Middle frontal gyrus (tissue), 1 donor: ENCODE measurements at regions not wholly inside any gene's neighbourhood (a gene's known extent, or its start where the extent isn't known, plus 50 kb on each side); places are given as distances from the start of the nearest gene placed in this dataset.
A peak's percentile ranks its signal among the peaks of the same experiment; 100 is the strongest.
"Not testable (repeated sequence)": the region's sequence is repeated elsewhere in the genome, so short reads cannot be mapped to it uniquely, and the experiment has no call there.

Experiments used
- DNase-seq: peaks from one replicate; pipeline ENCODE4 v3.0.0-alpha.2; 2015; ENCODE audit warnings: low spot score; ENCODE audit errors: extremely low spot score

DNA sequence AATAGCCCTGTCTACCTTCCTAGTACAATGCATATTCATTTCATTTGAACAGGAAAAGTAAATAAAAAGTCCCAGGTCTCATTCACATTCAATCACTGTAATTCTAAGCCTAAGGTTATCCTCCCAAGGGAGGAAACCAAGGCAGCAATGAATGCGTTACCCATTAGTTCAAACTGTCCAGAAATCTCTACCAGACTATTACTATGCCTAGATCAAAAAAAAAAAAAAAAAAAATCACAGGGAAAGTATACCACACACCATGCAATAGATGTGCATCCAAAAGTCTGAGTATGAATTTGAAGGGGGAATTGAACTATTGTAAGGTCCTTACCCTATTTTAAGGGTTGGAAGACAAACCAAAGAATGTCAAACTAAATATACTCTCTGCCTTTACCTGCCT lies 598.0 kb upstream of the API5 start:
- no peak for DNase-seq

DNA sequence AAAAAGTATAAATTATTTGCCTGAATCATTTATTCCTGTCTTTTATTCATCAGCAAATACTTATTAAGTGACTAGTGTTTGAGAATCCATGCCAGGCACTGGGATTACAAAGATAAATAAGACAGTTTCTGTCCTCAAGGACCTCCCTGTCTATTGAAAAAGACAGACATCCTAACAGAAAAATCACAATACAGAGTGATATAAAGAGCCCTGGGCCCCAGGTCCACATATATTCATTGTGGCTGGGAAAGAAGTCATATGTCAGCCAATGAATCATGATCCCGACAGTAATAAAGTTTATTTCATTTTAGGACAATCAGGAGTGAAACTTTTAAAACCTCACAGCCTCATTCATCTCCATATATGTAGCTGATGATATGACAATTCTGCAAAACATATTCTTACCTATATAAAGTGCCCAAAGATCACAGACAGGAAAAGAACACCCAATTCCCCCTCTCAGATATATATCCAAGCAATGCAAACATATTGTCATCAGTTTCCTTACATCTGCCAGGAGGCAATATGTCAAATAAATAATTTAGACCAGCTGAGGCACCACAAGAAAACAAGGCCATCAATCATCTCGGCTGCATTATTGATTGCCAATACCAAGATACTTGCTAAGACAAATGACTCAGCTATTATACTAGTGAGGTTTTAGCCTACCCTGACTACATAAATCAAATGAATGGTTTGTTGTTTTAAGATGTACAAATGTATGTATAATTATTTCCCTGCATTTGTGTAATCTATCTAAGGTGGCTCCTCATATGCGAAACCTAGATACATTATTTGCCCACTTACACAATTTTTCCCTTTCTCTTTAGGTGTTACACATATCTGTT lies 590.9 kb upstream of the API5 start:
- no peak for DNase-seq

DNA sequence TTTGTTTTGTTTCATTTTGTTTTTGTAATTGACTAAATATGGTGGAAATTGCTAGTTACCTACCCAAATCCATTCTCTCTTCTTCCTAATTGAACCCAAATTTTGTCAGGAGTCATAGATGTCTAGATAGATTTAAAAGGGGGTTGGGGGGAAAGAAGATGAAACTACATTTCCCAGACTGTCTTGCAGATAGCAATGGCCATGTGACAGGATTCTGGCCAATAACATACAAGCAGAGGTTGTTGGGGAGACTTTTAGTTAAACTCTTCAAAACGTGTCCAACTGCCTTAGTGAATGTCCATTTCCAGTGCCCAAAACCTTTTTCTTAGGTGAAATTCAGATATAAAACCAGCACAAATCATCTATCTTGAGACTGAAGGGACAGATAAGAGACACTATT lies 583.9 kb upstream of the API5 start:
- no peak for DNase-seq

DNA sequence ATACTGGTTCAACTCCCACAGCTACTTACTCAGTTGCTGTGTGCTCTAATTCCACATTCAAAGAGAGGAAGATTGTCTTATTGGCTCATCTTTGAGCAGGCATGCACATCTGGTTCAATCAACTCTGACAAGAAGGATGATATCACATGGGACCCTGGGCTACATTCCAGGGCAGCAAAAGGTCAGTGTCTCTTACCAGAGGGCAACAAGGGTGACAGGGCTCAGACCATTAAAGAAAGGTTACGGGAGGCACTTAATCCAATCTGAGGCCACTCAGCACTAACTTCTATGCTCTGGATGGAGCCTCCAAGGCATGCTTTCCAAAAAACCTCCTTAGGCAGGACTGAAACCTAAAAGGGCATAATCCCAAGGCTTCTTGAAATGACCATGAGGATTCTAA lies 549.4 kb upstream of the API5 start:
- DNase-seq: no peak

DNA sequence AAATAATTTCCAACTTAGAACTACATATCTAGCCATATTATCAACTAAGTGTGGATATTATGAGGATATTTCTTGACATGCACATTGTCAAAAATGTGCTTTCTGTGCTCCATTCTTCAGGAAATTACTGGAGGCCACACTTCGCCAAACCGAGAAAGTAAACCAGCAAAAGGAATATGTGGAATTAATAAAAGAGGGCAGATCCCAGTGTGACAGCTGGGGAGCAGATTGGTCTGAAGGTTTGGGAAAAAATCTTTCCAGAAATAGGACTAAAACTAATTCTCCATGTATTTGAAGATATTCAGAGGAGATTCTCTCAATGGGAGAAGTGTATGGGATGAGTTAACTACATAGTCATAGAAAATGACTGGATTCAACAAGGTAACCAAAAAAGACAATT lies 546.9 kb upstream of the API5 start:
- DNase-seq: no peak

DNA sequence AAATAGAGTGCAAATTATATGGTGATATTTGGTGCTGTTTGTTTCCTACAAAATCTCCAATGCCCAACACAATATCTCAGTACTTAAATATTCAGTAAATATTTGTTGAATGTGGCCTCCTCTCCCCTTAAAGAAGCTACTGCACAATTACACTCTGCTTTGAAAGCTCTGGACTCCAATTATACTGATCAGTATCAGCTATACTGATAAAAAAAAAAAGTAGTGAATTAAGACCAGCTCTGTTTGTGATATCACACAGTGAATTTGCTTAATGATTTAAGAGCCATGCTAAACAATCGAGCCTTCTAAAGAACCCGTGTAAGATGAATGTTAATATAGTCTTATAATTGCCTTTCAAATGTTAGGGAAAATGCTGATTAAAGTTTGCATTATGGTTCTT lies 543.2 kb upstream of the API5 start:
- DNase-seq: no peak

DNA sequence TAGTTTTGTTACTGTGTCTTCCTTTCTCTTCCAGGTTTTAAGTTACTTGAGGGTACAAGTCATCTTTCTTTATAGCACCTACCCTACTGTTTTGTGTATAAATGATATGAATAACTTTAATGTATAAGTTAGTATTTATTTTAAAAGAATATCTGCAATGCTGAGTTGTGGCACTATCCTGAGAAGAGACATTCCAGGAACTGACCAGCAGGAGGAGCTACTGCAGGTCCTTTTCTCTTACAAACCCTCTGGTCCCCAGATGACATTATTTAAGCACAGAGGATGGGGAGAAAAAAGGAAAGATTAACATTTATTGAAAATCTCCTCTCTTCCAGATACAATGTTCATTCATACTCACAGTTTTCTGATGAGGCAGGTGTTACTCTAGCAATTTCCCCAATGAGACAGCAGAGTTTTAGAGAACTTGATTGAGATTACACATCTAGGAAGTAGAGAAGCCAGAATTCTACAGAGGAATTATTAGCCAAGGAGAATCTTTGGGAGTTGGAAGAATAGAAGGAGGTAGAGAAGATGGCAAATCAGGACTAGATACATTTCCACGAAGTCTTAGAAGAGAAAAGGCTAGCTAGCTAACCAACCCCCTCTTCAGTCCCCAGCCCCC lies 541.2 kb upstream of the API5 start:
- DNase-seq: no peak

DNA sequence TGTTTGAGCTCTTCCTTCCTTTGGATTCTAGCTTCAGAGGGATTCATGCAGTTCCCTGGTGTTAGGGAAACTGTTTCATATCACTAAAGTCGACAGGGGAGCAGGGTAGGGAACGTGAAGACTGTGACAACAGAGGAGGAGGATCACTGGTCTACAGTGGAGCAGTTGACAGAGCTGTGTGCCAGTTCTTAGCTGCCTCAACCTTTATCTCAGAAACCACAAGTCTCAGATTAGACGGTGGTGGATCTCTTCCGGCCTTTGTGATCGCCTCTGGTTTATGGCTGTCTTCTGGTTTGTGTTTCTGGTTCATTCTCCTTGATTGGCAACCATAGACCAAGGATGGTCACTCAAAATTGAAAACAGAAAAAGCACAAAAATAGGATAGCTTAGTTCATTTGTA lies 538.9 kb upstream of the API5 start:
- no peak for DNase-seq

DNA sequence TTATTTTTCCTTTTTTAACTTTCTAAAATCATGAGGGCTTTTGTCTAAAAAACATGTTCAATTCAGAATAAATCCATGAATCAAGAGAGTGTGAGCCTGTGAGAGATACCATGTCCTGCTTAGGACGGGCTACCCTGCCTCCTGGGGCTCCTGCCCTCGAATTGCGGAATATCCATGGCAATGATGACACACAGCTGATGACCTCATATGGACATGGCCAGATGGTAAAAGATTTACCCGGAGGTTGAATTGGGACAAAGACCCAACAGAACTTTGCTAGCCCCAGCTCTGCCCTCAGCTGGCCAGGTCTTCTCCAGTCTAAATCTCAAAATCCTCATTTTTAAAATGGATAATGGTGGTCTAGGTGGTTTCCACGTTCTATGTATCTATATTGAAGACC lies 538.1 kb upstream of the API5 start:
- no peak for DNase-seq

DNA sequence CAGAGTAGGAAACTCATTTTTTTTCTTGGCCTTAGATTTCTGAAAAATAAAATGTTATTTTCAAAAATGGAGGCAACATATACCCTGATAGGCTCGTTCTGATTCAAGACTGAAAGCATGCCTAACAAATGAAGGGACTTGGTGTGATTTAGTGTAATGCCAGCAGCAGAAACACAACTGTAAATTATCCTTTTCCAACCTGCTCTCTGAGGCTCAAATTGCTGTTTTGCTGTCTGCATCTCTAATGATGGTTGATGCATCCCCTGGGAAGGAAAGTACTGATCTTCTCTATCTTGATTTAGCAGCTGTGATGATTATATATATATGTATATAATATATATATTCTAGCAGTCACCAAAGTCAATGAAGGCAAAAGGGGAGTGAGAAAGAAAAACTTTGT lies 537.2 kb upstream of the API5 start:
- DNase-seq: no peak

DNA sequence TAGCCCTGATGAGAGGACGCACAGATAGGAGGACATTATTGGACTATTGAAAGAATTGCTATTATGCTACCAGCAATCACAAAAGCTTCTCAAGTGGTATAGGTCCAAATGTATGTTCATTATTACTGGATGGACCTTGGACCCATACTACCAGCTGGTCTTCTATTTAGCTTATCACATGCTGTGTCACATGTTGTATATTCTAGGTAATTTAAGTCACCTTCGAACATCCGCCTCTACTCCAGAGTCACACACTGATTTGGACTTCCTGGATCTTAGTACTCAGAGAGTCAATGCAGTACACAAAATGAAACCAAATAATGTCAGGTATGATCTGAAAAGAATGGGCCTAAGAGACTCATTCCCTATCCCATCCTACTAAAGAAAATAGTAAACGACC lies 534.0 kb upstream of the API5 start:
- no peak for DNase-seq

DNA sequence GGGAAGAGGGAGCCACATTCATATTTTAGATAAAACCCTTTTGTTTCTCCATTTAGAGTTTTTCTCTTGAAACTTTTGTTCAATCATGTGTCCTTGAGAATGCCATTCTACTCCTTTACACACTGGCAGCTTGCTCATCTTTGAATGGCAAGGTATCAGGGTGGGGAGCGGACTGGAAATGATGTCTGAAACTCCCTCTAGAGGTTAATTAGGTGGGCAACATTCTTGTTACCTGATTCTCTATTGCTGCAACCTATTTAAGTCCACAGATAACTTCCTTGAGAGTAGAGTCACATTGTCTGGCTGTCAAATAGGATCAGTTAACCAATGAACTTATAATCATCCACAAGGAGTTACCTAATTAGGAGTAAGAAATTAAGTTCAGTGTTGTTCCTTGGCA lies 533.6 kb upstream of the API5 start:
- no peak for DNase-seq

DNA sequence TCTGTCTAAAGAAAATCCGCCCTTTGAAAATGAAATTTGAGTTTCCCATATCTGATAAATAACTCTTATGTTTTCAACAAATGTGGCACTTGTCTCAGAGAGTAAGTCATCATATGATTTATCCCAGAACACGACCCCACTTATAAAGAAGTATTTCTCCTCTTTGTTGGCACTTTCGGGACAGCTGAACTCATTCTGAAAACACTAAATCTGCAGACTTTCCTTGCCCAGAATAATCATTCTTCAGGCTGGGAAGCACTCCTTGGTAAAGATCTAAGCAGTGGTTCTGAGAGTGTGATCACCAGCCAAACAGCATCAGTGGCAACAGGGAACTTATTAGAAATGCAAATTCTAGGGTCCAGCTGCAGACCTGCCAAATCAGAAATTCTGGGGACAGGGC lies 532.2 kb upstream of the API5 start:
- no peak for DNase-seq

DNA sequence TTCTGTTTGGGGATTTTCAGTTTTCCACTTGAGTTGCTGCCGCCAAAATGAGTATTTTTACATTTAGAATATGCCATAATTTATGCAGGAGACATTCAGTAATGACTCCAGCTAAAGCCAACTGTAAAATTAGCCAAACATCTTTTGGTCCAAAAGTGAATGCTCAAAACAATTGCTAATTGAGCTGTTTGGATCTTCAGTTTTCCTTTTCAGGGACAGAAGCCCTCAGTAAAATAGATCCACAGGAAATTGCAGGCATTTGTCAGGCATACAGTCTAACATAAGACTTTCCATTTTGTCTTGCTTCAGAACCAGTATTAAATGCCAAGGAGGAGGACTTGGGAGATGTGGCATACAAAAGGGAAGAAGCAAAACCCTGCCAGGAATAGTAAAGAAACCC lies 524.8 kb upstream of the API5 start:
- DNase-seq: no peak

DNA sequence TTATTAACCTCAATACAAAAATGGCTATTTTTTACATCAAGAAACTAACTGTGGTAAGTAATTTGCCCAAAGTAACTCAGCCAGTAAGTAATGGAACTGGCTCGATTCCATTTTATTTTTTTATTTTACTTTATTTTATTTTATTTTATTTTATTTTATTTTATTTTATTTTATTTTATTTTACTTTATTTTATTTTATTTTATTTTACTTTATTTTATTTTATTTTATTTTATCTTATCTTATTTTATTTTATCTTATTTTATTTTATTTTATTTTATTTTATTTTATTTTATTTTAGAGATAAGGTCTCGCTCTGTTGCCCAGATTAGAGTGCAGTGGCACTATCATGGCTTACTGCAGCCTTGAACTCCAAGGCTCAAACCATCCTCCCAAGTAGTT lies 516.3 kb upstream of the API5 start:
- not testable (repeated sequence) for DNase-seq

DNA sequence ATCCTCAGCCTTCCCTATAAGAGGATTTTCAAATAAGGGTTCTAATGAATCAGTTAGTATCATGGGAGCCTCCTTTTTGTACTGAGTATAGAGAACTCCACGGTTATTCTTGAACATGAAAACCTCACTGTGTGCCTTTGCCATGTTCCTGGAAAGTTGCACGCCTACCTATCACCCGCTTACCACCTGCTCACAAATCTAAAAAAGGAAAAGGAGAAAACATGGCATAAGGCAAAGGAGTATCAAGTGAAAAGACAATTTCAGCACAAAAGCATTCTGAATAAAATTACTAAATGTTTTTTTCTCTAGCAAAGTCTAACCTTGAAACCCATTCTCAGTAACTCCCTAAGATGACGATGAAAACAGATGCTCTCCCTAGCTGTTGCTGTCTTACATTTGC lies 511.8 kb upstream of the API5 start:
- DNase-seq: peak; percentile 32

DNA sequence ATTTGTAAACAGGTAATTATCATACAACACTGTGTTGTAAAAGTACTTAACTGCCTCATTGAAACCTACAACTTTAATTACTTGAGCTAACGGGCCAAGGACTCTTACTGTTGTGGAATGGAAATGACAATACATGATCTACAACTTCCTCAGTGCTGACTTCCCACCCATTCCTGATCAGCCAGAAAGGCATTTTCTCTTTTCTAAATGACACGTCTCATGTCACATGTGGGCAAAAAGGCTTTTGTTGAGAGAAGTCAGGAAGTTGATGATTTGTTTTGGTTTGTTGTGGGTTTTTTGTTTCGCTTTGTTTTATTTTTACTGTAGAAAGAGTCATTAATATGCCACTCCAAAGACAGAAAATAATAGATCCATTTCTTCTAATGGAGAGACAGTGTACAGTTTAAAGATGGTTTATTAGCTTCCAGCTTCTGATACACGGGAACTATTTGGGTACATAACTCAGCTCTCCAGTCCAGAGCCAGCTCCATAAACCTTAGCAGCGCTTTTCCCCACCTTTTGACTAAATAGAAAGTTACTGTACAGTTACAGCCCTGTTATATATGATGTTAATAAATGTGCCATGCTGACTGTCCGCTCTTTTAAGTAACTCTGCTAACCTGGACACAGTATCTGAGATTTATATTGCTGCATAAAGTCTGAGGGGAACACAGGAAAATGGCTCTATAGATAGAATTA lies 509.4 kb upstream of the API5 start:
- no peak for DNase-seq

DNA sequence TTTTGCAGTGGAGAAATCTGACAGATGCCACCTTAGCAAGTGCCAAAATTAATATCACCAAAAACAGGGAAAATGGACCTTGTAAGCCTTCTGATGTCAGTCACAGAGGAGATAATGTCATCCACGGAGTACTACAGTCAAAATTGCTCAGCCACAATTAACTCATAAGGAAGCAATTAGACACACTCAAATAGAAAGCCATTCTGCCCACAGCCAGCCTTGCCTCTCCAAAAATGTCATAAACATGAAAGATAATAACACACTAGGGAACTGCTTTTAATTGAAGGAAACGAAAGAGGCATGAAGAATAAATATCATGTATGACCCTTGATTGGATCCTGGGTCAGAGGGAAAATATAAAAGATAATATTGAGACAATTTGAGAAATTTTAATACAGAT lies 505.6 kb upstream of the API5 start:
- DNase-seq: no peak

DNA sequence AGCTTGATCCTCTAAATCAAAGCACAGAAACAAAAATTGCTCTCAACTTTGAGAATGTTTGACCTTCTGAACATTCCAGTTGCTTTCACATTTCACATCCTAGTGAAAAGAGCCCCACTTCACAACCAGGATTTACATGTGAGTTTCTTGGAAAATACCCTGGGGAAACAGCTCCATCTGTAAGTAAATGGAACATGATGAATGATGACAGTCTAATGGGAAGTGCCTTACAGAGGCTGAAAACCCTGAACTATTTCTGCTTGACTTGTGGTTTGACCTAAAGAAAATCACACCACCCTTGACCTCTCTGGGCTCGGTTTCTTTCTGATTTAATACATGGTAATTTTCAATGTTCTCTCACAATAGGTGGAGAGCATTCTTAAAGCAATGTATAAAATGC lies 499.4 kb upstream of the API5 start:
- no peak for DNase-seq

DNA sequence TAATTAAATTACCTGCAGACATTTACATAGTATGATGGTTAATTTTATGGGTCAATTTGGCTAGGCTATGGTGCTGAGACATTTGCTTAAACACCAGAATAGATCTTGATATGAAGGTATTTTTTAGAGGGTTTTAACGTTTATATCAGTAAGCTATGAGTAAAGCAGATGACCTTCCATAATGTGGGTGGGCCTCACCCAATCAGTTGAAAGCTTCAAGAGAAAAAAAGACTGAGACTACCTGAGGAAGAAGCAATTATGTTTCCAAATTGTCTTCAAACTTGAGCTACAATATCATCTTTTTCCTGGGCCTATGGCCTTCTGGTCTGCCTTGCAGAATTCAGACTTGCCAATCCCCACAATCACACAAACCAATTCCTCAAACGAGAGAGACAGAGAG lies 498.8 kb upstream of the API5 start:
- DNase-seq: no peak

DNA sequence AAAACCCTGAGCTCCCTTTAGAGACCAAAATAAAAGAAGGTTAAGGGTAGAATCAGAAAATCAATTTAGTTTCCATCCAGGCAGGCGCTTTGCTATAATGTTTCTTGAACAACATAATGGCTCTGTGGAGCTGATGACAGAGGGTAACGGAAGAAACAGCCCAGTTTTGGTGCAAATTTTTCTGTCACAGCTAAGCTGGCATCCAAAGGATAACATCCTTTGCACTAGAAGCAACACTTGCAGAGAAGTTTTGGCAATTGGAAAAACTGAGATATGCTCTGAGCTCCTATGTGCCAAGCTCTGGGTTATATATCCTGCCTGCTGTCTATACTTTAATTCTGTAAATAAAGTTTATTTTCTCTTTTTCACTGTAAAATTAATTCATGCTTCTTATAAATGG lies 495.3 kb upstream of the API5 start:
- no peak for DNase-seq

DNA sequence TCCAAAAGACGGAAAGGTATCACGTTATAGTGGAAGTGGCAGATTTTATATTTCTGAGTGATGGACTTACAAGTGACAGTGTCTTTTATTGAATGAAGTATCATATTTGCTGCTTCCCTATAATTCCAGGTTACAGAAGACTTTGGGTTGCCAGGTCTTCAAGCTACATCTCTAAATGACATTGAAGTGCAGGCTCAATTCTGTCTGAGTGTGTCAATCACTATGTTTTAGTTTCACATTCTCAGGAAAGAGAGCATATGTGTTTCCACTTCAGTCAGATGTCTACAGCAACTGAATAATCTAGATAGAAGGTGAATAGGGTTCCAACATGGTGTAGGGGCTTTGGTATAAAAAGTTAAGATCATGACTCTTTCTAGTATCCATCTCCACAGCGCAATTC lies 492.7 kb upstream of the API5 start:
- no peak for DNase-seq

DNA sequence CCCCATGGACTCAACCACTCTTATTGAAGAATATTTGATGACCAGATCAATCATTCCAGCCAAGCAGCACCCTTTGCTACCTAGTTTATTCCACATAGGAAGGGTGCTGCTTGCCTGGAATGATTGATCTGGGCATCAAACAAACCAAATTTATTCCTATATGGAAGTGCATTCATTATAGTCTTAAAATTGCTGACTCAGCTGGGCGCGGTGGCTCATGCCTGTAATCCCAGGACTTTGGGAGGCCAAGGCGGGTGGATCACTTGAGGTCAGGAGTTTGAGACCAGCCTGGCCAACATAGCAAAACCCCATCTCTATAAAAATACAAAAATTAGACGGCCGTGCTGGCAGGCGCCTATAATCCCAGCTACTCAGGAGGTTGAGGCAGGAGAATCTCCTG lies 489.6 kb upstream of the API5 start:
- DNase-seq: not testable (repeated sequence)
